ENCODE measurements at regions not wholly inside any gene's neighbourhood (a gene's known extent, or its start where the extent isn't known, plus 50 kb on each side); places are given as distances from the start of the nearest gene placed in this dataset.

DNA sequence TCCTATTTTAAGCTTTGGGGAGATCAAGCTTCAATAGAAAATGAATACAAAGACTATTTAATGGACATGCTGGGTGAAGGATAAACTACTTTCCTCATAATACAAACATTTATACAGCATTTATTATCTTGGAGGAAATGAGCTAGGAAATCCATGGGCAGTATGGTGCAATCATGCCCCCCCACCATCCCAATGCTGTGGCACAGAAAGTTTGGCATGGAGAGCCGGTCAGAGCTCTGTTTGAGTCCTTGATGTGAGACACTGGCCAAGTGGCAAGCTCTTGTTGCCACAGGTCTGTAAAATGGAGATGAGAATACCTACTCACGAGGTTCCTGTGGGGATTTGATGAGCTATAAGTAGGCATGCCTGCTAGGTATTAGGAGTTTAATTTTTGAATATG lies 120.6 kb downstream of the MAB21L3 start:
- TF ChIP-seq, protein P1, sequence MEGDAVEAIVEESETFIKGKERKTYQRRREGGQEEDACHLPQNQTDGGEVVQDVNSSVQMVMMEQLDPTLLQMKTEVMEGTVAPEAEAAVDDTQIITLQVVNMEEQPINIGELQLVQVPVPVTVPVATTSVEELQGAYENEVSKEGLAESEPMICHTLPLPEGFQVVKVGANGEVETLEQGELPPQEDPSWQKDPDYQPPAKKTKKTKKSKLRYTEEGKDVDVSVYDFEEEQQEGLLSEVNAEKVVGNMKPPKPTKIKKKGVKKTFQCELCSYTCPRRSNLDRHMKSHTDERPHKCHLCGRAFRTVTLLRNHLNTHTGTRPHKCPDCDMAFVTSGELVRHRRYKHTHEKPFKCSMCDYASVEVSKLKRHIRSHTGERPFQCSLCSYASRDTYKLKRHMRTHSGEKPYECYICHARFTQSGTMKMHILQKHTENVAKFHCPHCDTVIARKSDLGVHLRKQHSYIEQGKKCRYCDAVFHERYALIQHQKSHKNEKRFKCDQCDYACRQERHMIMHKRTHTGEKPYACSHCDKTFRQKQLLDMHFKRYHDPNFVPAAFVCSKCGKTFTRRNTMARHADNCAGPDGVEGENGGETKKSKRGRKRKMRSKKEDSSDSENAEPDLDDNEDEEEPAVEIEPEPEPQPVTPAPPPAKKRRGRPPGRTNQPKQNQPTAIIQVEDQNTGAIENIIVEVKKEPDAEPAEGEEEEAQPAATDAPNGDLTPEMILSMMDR (IDR thresholded peaks at IDR 0.05) = no peak
- TF ChIP-seq POLR2A (IDR thresholded peaks at IDR 0.05) (no peak), EP300 (IDR thresholded peaks at IDR 0.05) (no peak)
